ENCODE measurements at regions not wholly inside any gene's neighbourhood (a gene's known extent, or its start where the extent isn't known, plus 50 kb on each side); places are given as distances from the start of the nearest gene placed in this dataset.

- no peak for TF ChIP-seq CTCF (IDR thresholded peaks at IDR 0.05)
- no peak for TF ChIP-seq POLR2A (IDR thresholded peaks at IDR 0.05)
Measured at GRCh38 chr4:38313999-38314561, 349.9 kb upstream of the KLF3 start.

Data from right lobe of liver (tissue), 4 donors.